GM19395 (cell line): ENCODE measurements at regions not wholly inside any gene's neighbourhood (a gene's known extent, or its start where the extent isn't known, plus 50 kb on each side); places are given as distances from the start of the nearest gene placed in this dataset.
"Not testable (repeated sequence)": the region's sequence is repeated elsewhere in the genome, so short reads cannot be mapped to it uniquely, and the experiment has no call there.

Experiments used
- ATAC-seq: cut with Tn5 transposase; IDR thresholded peaks from one replicate; pipeline ENCODE4 v1.9.1; 2021; ENCODE audit warnings: mild to moderate bottlenecking, moderate library complexity; ENCODE audit not compliant: unreplicated experiment

DNA sequence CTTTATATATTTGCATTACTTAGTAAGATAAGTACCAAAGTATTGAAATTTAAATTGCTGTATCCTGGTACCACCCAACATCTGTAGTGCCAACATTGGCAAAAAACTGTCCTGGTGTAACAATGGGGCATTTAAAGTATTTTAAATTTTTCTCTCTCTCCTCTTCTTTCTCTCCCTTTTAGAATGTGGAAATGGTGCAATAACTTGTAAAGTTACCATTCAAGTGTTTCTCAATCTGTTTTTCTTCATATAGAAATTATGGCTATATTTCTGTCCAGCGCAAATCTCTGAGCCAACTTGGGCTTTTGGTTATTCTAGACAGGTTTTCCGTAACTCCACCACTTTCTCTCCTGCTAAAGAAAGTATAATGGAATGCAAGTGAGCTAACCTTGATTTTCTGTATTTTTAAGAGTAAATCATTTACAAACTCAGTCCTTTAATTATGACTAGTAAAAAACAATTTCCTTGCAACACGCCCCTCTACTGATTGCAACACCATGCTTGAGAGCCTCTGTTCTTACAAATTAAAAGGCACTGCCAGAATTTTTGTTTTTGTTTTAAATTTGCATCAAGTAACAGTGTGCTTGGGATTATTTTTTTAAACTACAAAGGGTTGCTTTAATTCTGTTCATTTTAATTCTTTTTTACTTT, 324.2 kb upstream of the CITED2 start:
- ATAC-seq = no peak

- not testable (repeated sequence) for ATAC-seq
Observed at GRCh38 chr6:139697856-139698255, 323.4 kb upstream of the CITED2 start.

DNA sequence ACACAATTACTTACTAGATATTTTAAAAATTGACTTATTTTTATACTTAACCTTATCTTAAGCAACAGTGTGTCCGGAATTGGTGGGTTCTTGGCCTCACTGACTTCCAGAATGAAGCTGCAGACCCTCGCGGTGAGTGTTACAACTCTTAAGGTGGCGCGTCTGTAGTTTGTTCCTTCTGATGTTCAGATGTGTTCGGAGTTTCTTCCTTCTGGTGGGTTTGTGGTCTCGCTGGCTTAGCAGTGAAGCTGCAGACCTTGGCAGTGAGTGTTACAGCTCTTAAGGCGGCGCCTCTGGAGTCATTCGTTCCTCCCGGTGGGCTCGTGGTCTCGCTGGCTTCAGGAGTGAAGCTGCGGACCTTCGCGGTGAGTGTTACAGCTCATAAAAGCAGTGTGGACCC, 322.5 kb upstream of the CITED2 start:
- ATAC-seq = not testable (repeated sequence)

DNA sequence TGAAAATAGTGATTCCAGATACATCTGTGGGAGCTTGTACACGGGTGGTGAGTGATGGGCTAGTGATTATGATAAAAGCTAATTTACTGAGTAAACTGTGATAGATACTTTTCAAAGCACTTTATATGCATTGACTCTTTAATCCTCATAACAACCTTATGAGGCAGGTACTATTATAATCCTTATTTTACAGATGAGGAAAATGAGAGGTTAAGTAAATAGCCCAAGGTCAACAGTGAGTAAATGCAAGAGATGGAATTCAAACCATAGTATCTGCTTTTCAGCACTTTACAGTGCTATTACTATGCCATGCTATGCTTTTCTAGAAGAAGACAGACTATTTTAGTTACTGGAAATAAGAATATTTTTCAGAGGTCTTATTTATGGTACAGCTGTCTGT, 320.9 kb upstream of the CITED2 start:
- no peak for ATAC-seq

- ATAC-seq = no peak
Observed at GRCh38 chr6:139693735-139694134, 319.3 kb upstream of the CITED2 start.

DNA sequence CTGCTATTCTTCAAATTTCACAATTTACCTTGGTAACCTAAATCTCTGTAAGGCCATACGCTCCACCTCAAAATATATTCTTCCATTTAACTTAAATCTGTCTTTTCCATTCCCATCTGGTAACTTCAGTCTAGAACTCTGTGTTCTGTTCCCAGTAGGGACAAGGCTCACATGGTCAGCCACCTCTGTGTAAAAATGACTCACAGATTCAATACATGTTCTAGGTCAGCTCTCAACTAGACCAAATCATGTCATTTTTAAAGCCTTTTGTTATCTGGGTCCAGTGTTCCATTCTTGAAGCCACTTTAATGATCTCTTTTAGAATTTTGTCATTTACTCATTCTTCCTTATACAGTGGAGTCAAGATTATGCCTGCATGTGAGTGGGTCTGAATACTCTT, 315.6 kb upstream of the CITED2 start:
- ATAC-seq = no peak

DNA sequence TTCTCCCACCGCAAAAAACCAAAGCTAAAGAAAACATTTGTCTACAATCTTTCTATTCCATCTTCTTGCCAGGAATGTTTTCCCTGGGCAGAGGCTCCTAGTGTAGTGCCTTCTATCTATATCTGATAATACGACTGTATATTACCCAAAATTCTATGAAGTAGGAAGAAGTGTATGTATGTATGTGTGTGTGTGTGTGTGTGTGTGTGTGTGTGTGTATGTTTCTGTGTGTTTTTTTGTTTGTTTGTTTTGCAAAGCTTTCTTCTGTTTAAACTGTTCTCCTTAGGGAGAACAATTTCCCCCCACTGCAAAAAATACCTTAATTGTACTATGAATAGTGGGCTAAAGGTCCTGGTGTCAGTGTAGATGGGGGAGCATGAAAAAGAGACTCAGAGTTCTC, 312.6 kb upstream of the CITED2 start:
- ATAC-seq = no peak

DNA sequence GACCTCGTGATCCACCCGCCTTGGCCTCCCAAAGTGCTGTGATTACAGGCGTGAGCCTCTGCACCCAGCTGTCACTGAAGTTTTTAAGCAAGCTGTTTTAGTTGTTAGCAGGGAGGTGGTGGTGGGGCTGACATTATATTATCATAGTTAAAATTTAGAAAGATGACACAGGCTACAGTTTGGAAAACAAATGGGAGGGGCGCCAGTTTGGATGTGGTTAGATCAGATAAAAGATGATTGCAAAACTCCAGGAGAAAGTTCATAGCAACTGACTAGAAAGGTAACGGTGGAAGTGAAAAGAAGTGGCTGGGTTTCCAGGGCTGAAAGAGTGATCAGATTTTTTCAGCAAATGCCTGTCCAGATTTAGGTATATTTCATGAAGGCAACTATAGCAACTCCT, 311.9 kb upstream of the CITED2 start:
- no peak for ATAC-seq

DNA sequence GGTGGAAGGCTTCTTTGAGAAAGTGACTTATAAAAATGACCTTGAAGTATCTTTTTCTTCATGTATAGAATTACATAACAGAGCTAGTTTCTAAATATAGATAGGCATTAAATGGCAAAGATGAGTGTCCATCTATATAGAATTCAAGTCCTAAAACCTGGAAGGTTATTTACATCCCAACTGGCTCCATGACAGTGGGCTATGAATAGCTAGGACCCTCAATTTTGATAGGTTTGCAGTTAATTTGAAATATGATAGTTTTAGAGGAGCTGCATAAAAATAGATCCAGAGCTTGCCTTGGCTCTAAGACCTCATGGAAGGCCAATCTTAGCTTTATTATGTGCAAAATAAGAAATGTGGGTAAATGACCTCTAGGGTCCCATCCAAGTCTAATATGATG, 310.6 kb upstream of the CITED2 start:
- no peak for ATAC-seq

DNA sequence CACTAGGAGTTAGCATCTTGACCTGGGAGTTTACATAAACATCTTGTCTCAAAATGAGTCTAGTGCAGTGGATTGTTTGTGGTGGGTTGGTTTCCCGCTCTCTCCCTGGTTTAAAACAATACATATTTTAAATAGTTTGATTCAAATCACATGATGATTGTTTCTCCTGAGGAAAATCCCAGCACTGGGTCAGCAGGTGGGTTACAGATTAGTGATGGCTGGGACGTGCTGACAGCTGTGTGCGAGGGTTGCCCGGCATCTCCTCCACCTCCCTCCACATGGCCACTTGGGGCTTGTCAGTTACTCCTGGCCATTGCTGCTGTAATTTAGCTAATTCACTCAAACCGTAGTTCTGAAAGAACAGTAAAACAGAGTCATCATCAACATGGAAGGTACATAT, 306.4 kb upstream of the CITED2 start:
- no peak for ATAC-seq

DNA sequence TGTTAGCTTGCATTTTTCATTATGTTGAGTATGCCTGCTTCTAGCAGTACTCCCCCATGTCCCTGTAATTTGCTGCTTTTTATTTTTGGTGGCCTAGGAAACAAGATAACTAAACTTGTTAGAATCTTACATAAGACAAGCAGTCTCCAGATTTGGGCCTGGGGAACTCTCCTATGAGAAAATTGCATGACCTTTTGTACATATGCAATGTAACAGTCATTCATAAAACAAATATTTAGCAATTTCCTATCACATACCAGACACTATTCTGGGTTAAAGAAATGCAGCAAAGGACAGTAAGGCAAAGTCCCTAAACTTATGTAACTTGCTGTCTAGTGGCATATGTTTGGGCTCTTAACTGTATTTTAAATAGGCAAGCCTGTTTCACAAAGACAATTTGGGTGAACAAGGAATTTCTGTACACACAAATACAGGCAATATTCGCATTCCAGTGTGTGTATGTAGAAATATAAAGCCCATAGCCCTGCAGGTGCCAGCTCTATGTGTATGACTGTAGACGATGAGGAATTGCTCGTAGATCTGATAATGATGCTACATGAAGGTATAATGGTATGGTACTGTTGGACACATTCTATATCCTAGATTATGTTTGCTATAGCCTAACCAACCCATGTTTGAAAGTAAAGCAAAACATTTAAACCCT, 305.2 kb upstream of the CITED2 start:
- ATAC-seq = no peak

DNA sequence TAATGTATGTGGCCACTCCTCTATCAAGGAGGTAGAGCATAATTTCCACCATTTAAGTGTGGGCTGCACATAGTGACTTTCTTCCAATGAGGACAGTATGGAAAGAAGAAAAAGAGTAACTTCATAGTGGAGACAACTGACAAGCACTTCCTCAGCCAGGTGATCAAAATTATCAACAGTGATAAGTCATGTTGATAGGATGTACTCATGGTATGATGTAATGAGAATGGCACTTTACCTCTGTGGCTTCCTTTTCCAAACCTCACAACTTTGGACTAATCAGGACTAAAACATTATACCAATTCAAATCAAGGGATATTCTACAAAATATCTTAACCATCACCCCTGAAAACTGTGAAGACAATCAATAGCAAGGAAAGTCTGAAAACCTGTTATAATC, 302.3 kb upstream of the CITED2 start:
- no peak for ATAC-seq

DNA sequence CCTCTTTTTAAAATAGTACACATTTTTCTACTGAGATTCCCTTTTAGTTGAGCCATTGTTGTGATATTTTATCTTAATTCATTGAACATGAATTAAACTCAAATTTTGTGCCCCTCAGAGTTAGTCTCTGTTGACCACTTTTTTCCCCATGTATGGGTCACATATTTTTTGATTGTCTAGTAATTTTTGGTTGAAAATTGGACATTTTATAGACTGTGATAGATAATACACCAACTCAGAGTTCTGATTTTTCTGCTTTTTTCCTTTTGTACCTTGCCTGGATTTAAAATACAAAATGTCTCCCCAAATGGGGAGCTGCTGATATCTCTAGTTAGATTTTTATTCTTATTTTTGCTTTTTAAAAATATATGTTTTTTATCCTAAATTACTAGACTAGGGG, 291.8 kb upstream of the CITED2 start:
- ATAC-seq = no peak

DNA sequence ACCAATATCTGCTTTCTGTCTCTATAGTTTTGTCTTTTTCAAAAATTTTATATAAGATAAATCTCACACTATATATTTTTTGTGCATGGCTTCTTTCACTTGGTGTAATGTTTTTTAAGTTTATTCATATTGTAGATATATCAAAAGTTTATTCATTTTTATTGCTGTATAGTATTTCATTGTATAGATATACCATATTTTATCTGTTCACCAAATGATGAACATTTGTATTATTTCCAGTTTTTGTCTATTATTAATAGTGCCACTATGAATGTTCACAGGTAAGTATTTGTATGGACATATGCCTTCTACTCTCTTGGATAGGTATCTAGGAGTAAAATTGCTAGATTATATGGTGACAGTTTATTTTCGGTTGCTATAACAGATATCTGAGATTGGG, 289.5 kb upstream of the CITED2 start:
- ATAC-seq = no peak

- no peak for ATAC-seq
Observed at GRCh38 chr6:139659711-139660110, 285.3 kb upstream of the CITED2 start.

GRCh38 chr6:139659196-139659595, 284.7 kb upstream of the CITED2 start:
- no peak for ATAC-seq

GRCh38 chr6:139657119-139657518, 282.7 kb upstream of the CITED2 start:
- ATAC-seq = no peak

DNA sequence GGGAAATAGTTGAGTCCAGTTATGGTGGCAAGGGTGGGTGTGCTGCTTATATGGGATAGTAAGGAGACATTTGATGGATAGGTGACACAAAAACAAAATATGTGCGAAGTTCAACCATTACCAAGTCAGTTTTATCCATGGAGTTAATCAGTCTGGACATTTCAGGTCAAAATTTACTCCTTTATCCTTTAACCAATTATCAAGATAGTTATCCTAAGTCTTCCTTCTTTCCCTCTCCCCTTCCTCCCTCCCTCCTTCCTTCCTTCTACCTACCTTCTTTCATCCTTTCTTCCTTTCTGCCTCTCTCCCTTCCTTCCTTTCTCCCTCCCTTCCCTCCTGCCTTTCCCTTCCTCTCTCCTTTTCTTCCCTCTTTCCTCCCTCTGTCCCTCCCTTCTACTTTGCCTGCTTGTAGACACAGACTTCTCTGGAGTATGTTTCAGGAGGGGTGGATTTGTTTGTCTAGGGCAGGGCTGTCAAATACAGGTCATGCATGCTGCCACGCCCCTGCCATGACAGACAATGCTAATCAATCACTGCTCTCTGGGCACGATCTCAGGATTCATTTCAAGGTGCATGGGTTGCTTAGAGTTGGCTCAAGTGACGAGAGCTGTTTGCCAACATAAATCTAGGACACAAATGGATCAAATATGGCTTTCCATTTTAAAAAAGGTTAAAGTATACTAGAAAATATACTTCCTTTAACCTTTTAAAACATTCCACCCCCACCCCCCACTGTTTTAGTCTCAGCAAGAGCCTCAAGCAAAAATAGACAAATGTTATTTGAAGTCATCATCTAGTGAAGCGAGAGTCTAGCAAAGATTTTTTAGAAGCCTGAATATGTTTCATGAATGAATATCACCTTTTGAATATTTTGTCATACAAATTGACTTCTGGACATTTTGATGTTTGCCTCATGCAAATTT, 281.6 kb upstream of the CITED2 start:
- ATAC-seq = no peak

GRCh38 chr6:139654888-139655782, 280.7 kb upstream of the CITED2 start:
- no peak for ATAC-seq

GRCh38 chr6:139654309-139654708, 279.9 kb upstream of the CITED2 start:
- no peak for ATAC-seq

DNA sequence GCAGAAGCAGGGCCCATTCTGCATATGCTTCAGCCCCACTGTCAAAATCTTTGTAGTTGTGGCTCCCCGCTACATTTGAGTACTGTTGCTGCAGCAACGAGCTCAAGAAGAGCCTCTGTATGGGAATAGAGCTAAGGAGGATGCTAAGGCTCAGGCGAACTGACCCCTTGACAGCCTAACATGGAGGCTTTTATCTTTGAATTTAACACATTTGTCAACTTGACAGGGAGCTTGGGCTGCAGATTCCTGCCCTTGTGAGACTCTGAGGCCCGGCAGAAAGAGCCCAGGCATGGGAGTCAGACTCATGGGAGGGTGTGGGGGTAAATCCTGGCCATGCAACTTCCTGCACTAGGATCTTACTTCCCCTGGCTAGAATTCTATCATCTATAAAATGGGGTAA, 278.7 kb upstream of the CITED2 start:
- no peak for ATAC-seq
